OCI-LY1 (cell line): ENCODE measurements at regions not wholly inside any gene's neighbourhood (a gene's known extent, or its start where the extent isn't known, plus 50 kb on each side); places are given as distances from the start of the nearest gene placed in this dataset.
"Not testable (repeated sequence)": the region's sequence is repeated elsewhere in the genome, so short reads cannot be mapped to it uniquely, and the experiment has no call there.

Experiments used
- H2AFZ ChIP-seq: fragments of 200-600 bp; sonication (generic), shearing (Covaris generic); 2 replicates; pipeline ENCODE4 v1.6.0; 2014; ENCODE audit warnings: antibody characterized with exemption, mild to moderate bottlenecking, low read length
- H3F3A ChIP-seq: fragments of 200-600 bp; sonication (generic), shearing (Covaris generic); 2 replicates; pipeline ENCODE4 v1.6.0; 2014; ENCODE audit warnings: mild to moderate bottlenecking, antibody characterized with exemption, low read length, moderate library complexity; ENCODE audit not compliant: insufficient read depth
- H3K27ac ChIP-seq: fragments of 200-600 bp; sonication (generic); 2 replicates; pipeline ENCODE4 v1.5.1; 2014; ENCODE audit warnings: low read length, mixed run types, mild to moderate bottlenecking, low read depth; ENCODE audit not compliant: poor library complexity, severe bottlenecking
- H3K27me3 ChIP-seq: fragments of 200-600 bp; sonication (generic); 2 replicates; pipeline ENCODE4 v1.6.0; 2014; ENCODE audit warnings: antibody characterized with exemption, mild to moderate bottlenecking, low read length, moderate library complexity; ENCODE audit not compliant: insufficient read depth
- H3K36me3 ChIP-seq: fragments of 200-600 bp; sonication (generic); 2 replicates; pipeline ENCODE4 v1.6.1; 2014; ENCODE audit warnings: mild to moderate bottlenecking, antibody characterized with exemption, low read length, moderate library complexity, mixed read lengths; ENCODE audit not compliant: insufficient read depth
- H3K4me1 ChIP-seq: fragments of 200-600 bp; sonication (generic); 2 replicates; pipeline ENCODE4 v1.5.1; 2014; ENCODE audit warnings: mild to moderate bottlenecking, low read length, moderate library complexity; ENCODE audit not compliant: insufficient read depth, severe bottlenecking
- H3K4me2 ChIP-seq: fragments of 200-600 bp; sonication (generic), shearing (Covaris generic); 2 replicates; pipeline ENCODE4 v1.6.1; 2014; ENCODE audit warnings: low read length
- H3K4me3 ChIP-seq: fragments of 200-600 bp; sonication (generic); 2 replicates; pipeline ENCODE4 v1.5.1; 2014; ENCODE audit warnings: low read length, low read depth, mild to moderate bottlenecking, mixed read lengths; ENCODE audit not compliant: poor library complexity, severe bottlenecking
- H3K79me2 ChIP-seq: fragments of 200-600 bp; shearing (Covaris generic); 2 replicates; pipeline ENCODE4 v1.6.1; 2016; ENCODE audit warnings: mixed run types, low read length, mixed read lengths; ENCODE audit not compliant: insufficient read depth
- H3K9ac ChIP-seq: fragments of 200-600 bp; sonication (generic), shearing (Covaris generic); 2 replicates; pipeline ENCODE4 v1.6.1; 2014; ENCODE audit warnings: mild to moderate bottlenecking, low read length, mixed read lengths
- H3K9me2 ChIP-seq: fragments of 200-600 bp; sonication (generic), shearing (Covaris generic); 2 replicates; pipeline ENCODE4 v1.6.1; 2014; ENCODE audit warnings: low read depth, mild to moderate bottlenecking, low read length, mixed read lengths
- H3K9me3 ChIP-seq: fragments of 200-600 bp; shearing (Covaris generic); 2 replicates; pipeline ENCODE4 v1.6.1; 2014; ENCODE audit warnings: low read length, mixed read lengths
- H4K20me1 ChIP-seq: fragments of 200-600 bp; sonication (generic), shearing (Covaris generic); 2 replicates; pipeline ENCODE4 v1.6.0; 2016; ENCODE audit warnings: mild to moderate bottlenecking, low read length; ENCODE audit not compliant: insufficient read depth
- CTCF ChIP-seq: fragments of 200-600 bp; sonication (generic), shearing (Covaris generic); IDR thresholded peaks from 2 replicates; pipeline ENCODE4 v1.5.1; 2017; ENCODE audit warnings: mild to moderate bottlenecking, antibody characterized with exemption, low read length, moderate library complexity, mixed read lengths
- EZH2 ChIP-seq: fragments of 200-600 bp; sonication (generic), shearing (Covaris generic); IDR thresholded peaks from 2 replicates; pipeline ENCODE4 v1.8.0; 2017; ENCODE audit warnings: borderline replicate concordance, mixed run types, mild to moderate bottlenecking, antibody characterized with exemption, low read length, moderate library complexity, mixed read lengths

- no peaks in the 10 kb centered on the region for H3K36me3 ChIP-seq
- no peaks in the 10 kb centered on the region for H3K9me3 ChIP-seq
- H4K20me1 ChIP-seq, result no peaks in the 10 kb centered on the region
- H3K27ac ChIP-seq, result no peak overlapping the region
- no peak overlapping the region for H2AFZ ChIP-seq
- no peak for TF ChIP-seq CTCF
- no peaks in the 10 kb centered on the region for H3F3A ChIP-seq
- no peaks in the 10 kb centered on the region for H3K4me1 ChIP-seq
- no peak overlapping the region for H3K4me2 ChIP-seq
- H3K27me3 ChIP-seq, result no peaks in the 10 kb centered on the region; the same call in 1 of the 2 replicates
- no peaks in the 10 kb centered on the region for H3K9me2 ChIP-seq
- no peak overlapping the region for H3K9ac ChIP-seq
- H3K4me3 ChIP-seq, result no peak overlapping the region
- no peaks in the 10 kb centered on the region for H3K79me2 ChIP-seq
Measured at GRCh38 chr21:31589820-31590219, 69.7 kb upstream of the SOD1 start.

- no peak overlapping the region for H2AFZ ChIP-seq
- TF ChIP-seq EZH2 (no peak), CTCF (no peak)
- H3K27ac ChIP-seq, result no peak overlapping the region
- no peaks in the 10 kb centered on the region for H4K20me1 ChIP-seq
- no peak overlapping the region for H3K4me2 ChIP-seq
- H3K9me3 ChIP-seq, result no peaks in the 10 kb centered on the region
- no peaks in the 10 kb centered on the region for H3F3A ChIP-seq
- no peaks in the 10 kb centered on the region for H3K36me3 ChIP-seq
- no peaks in the 10 kb centered on the region for H3K9me2 ChIP-seq
- H3K79me2 ChIP-seq, result no peaks in the 10 kb centered on the region
- H3K27me3 ChIP-seq, result no peaks in the 10 kb centered on the region; the same call in 1 of the 2 replicates
- no peak overlapping the region for H3K4me3 ChIP-seq
- no peaks in the 10 kb centered on the region for H3K4me1 ChIP-seq
- no peak overlapping the region for H3K9ac ChIP-seq
Measured at GRCh38 chr21:31586118-31586517, 73.4 kb upstream of the SOD1 start.

- H3K27ac ChIP-seq, H3K36me3 ChIP-seq, H3F3A ChIP-seq, H3K4me3 ChIP-seq, H3K4me1 ChIP-seq, H3K27me3 ChIP-seq, H3K79me2 ChIP-seq, H3K9me3 ChIP-seq, H3K4me2 ChIP-seq, H4K20me1 ChIP-seq, H2AFZ ChIP-seq, H3K9ac ChIP-seq, H3K9me2 ChIP-seq: not testable (repeated sequence)
Measured at GRCh38 chr21:31583937-31584336, 75.6 kb upstream of the SOD1 start.

- H3K9me3 ChIP-seq, result no peaks in the 10 kb centered on the region
- no peaks in the 10 kb centered on the region for H3K36me3 ChIP-seq
- H2AFZ ChIP-seq, result no peak overlapping the region
- no peaks in the 10 kb centered on the region; the same call in 1 of the 2 replicates for H3K27me3 ChIP-seq
- no peaks in the 10 kb centered on the region for H3K79me2 ChIP-seq
- no peak overlapping the region for H3K4me3 ChIP-seq
- no peak overlapping the region for H3K27ac ChIP-seq
- no peaks in the 10 kb centered on the region for H3K9me2 ChIP-seq
- H3K4me1 ChIP-seq, result no peaks in the 10 kb centered on the region
- no peaks in the 10 kb centered on the region for H4K20me1 ChIP-seq
- no peak for TF ChIP-seq CTCF
- no peak for TF ChIP-seq EZH2
- H3K4me2 ChIP-seq, result no peak overlapping the region
- no peak overlapping the region for H3K9ac ChIP-seq
- H3F3A ChIP-seq, result no peaks in the 10 kb centered on the region
Measured at GRCh38 chr21:31583498-31583897, 76.0 kb upstream of the SOD1 start.
